IPS-20b (cell line): ENCODE measurements at regions not wholly inside any gene's neighbourhood (a gene's known extent, or its start where the extent isn't known, plus 50 kb on each side); places are given as distances from the start of the nearest gene placed in this dataset.

ENCODE experiments used
- H3K27ac ChIP-seq: one replicate; pipeline ENCODE4 v1.5.1; 2013; ENCODE audit warnings: low read length
- H3K27me3 ChIP-seq: 2 replicates; pipeline ENCODE4 v1.6.1; 2013; ENCODE audit warnings: mild to moderate bottlenecking, low read length, inconsistent platforms; ENCODE audit not compliant: insufficient read depth
- H3K36me3 ChIP-seq: 2 replicates; pipeline ENCODE4 v1.6.1; 2013; ENCODE audit warnings: low read depth, mild to moderate bottlenecking, inconsistent platforms, low read length, moderate library complexity; ENCODE audit not compliant: insufficient read depth
- H3K4me1 ChIP-seq: 2 replicates; pipeline ENCODE4 v1.6.1; 2013; ENCODE audit warnings: mild to moderate bottlenecking, control low read depth, inconsistent platforms, low read length, moderate library complexity; ENCODE audit not compliant: insufficient read depth
- H3K4me3 ChIP-seq: 2 replicates; pipeline ENCODE4 v1.5.1; 2013; ENCODE audit warnings: mild to moderate bottlenecking, low read length, inconsistent platforms
- H3K9ac ChIP-seq: 2 replicates; pipeline ENCODE4 v1.6.1; 2013; ENCODE audit warnings: low read depth, mild to moderate bottlenecking, inconsistent platforms, low read length, moderate library complexity
- H3K9me3 ChIP-seq: 2 replicates; pipeline ENCODE4 v1.6.1; 2013; ENCODE audit warnings: mild to moderate bottlenecking, low read depth, low read length, inconsistent platforms; ENCODE audit not compliant: insufficient read depth

DNA sequence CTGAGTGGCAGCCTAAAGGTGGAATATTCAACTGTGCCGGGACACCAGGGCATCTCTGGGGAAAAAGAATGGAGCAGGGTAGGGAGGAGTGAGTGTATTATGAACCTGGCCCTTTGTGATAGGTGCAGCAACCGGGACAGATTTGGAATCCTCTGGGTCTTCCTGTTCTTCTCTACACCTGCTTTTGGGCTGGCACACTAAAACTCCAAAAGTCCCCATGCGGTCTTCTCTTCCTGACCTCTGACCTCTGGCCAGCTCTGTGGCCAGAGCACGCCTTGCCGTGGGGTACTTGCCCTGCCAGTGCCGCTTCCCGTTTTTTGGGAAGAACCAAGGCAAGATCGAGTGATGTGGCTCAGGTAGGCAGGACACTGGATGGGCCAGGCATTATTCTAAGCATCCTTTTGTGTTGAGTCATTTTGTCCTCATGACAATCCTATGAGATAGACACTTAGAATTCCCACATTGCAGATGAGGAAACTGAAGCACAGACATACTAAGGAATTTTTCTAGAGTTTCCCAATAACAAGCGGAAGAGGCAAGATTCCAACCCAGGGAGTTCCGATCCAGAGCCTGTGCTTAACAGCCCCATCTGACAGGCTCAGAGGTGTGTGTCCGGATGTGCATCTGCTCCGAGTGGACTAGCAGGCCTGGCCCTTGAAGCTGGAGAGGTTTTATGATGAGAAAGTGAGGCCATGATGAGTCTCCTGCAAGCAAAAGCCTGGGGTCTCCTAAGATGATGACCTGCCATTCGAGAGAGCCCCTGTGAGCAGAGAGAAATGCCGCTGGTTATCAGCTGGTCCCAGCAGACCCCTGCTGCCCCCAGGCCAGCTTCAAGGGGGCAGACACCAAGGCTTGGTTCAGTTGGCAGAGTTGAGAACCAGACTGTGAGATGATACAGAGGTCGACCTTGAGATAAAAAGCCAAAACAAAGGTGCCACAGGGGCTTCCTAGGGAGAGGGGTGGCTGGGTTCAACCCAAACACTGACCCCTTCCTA is 67.9 kb upstream of the ESRRB start:
- Histone ChIP-seq H3K9ac (no peak overlapping the region), H3K4me3 (no peak overlapping the region), H3K27me3 (peaks cover 62% of the 10 kb centered on the region), H3K27ac (no peak overlapping the region), H3K9me3 (no peaks in the 10 kb centered on the region), H3K36me3 (no peaks in the 10 kb centered on the region), H3K4me1 (peaks cover 24% of the 10 kb centered on the region)

DNA sequence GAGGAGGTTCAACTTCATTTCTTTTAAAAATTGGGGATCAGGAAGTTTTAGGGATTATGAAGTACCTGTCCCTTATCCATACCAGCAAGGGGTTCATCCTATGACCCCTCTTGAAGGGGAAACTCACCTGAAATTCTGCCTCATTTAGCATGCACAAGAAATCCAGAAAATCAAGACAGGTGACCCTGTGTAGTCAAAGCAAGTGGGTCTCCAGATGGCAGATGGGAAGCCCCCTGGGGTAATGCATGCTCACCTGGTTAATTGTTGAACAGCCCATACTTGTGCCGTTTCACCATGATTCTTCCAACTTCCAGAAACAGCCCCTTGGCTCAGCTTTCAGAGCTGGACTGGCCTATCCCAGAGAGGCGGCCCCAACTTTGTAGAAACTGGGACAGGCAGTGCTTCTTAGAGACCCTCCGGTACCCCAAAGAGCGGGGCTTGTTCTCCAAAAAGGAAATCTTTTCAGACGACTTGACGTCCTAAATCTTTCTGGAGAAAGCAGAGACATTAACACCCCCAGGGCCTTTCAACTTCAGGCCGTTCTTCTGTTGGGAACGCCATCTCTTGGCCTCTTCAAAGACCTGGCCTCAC is 66.3 kb upstream of the ESRRB start:
- Histone ChIP-seq H3K4me3 (peak overlapping the region; percentile 40; the same call in 1 of the 2 replicates), H3K4me1 (peaks cover 37% of the 10 kb centered on the region), H3K27ac (no peak overlapping the region), H3K9ac (no peak overlapping the region), H3K9me3 (no peaks in the 10 kb centered on the region), H3K27me3 (peaks cover 78% of the 10 kb centered on the region), H3K36me3 (no peaks in the 10 kb centered on the region)

DNA sequence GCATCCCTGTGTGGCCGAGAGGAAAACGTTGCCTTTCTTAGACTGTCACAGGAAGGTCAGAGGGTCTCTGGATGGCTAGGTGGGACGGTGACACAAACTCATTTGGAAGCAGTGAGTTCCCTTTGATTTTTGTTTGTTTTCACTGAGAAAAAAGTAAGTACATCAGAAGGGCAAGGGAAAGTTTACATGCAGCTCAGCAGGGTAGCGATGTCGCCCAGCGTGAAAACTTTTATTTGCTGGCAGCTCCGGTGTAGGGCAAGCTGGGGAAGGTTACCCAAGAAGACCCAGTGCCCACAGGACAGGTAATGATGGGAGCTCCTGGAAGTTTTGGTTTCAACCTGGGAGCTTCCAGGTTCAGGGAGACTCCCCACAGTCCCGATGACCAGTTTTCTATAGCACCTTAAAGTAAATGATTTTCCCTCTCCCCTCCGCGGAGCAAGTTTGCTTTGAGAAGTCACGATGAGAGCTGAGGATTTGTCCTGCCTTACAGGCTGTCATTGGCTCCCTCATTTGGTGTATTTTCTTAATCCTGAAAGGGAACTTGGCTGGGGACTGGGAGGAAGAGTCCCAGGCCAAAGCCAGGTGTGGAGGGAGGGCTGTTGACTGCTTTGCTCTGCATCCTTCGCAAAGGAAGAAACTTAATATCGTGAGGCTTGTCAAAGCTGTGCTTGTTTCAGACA is 64.7 kb upstream of the ESRRB start:
- peak overlapping the region; percentile 40 for H3K4me3 ChIP-seq
- H3K36me3 ChIP-seq = no peaks in the 10 kb centered on the region
- no peak overlapping the region for H3K9ac ChIP-seq
- no peaks in the 10 kb centered on the region for H3K9me3 ChIP-seq
- H3K4me1 ChIP-seq = peaks cover 43% of the 10 kb centered on the region
- no peak overlapping the region for H3K27ac ChIP-seq
- peaks cover 89% of the 10 kb centered on the region for H3K27me3 ChIP-seq

DNA sequence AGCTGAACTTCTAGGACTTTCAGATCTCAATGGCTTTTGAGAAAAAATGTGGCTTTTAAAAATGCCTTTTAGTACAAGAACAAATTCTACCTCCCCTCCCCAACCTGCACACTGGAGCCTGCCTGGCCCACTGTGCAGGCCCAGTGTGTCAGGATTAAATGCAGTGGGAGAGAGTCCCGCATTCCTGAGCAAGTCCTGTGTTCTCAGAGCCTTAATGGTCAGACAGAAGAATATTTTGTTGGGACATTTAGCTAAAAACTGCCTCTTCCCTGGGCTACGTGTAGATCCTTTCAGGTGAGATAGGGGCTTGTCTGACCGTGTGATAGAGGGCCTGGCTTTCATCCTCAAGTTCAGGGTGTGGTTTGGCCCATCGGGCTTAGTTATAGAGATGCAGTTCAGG is 63.1 kb upstream of the ESRRB start:
- no peak overlapping the region for H3K9ac ChIP-seq

DNA sequence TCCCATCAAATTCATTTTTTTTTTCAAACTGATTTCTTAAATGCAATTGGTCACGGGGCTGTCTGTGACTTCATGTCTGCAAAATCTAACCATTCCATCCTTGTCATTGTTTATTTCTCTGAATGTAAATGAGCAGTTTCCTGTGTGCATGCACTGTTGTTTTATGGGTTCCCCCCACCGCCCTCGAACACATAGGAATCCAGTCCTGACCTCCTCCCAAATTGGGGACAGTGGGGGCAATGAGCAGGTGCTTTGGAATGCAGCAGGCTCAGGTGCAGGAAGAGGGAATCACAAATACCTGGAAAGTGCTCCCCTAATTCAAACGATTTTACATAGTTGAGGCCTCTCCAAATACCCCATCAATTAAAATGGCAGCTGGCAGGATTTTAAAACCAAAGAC is 62.6 kb upstream of the ESRRB start:
- Histone ChIP-seq H3K27ac (no peak overlapping the region), H3K4me3 (peak overlapping the region; percentile 6), H3K36me3 (no peaks in the 10 kb centered on the region), H3K4me1 (peaks cover 43% of the 10 kb centered on the region), H3K9ac (no peak overlapping the region), H3K9me3 (no peaks in the 10 kb centered on the region), H3K27me3 (peaks cover 88% of the 10 kb centered on the region)

More for the DNA sequence above, 63.1 kb upstream of the ESRRB start:
- peaks cover 93% of the 10 kb centered on the region for H3K27me3 ChIP-seq
- H3K36me3 ChIP-seq = no peaks in the 10 kb centered on the region
- H3K4me3 ChIP-seq = peak overlapping the region; percentile 6; the same call in 1 of the 2 replicates
- H3K9me3 ChIP-seq = no peaks in the 10 kb centered on the region
- H3K27ac ChIP-seq = no peak overlapping the region
- peaks cover 43% of the 10 kb centered on the region for H3K4me1 ChIP-seq

DNA sequence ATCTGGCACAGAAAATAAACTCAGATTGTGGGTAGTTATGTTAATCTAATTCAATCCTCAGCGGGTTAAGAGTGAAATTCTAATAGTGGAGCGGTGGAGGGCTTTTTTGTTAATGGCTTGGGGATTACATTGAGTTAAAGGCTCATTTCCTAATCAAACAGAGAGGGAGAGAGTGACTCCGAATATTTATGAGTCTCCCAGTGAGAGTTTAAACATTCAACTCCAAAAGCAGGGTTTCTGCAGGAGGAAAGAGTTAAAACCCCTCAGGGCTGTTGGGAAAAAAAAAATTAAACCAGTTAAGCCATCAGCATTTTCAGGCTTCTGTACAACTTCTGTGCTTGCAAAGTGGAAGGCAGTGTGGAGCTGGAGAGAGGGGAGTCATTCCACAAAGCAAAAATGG is 62.1 kb upstream of the ESRRB start:
- Histone ChIP-seq H3K9me3 (no peaks in the 10 kb centered on the region), H3K4me1 (peaks cover 43% of the 10 kb centered on the region), H3K27ac (no peak overlapping the region), H3K4me3 (peak overlapping the region; percentile 6; the same call in 1 of the 2 replicates), H3K36me3 (no peaks in the 10 kb centered on the region), H3K9ac (peak overlapping the region; percentile 7; the same call in 1 of the 2 replicates), H3K27me3 (peaks cover 83% of the 10 kb centered on the region)

DNA sequence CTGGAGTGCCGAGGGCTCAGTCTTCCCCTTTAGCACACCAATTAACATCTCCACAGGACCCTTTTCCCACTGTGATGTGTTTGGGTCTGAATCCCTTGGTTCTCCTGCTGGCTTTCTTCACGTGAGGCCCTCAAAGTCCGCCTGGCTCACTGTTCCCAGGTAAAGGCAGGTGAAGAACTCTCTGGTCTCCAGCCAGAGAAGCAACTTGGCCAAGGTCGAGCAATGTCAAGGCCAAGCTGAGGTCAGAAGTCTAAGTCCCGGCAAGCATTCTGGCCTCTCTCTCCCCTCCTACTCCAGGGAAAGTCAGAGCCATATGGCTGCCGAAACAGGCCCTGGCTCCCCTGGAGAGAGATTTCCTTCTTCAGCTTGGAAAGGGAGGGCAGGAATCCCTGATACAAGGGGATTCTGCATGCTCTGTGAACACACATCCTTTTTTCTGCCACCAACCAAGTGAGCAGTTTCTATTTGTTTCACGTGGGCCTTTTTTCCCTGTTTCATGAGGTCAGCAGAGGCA is 61.4 kb upstream of the ESRRB start:
- Histone ChIP-seq H3K27ac (no peak overlapping the region), H3K9me3 (no peaks in the 10 kb centered on the region), H3K36me3 (no peaks in the 10 kb centered on the region), H3K9ac (peak overlapping the region; percentile 7; the same call in 1 of the 2 replicates), H3K4me1 (peaks cover 42% of the 10 kb centered on the region), H3K27me3 (peaks cover 76% of the 10 kb centered on the region), H3K4me3 (peak overlapping the region; percentile 6; the same call in 1 of the 2 replicates)

DNA sequence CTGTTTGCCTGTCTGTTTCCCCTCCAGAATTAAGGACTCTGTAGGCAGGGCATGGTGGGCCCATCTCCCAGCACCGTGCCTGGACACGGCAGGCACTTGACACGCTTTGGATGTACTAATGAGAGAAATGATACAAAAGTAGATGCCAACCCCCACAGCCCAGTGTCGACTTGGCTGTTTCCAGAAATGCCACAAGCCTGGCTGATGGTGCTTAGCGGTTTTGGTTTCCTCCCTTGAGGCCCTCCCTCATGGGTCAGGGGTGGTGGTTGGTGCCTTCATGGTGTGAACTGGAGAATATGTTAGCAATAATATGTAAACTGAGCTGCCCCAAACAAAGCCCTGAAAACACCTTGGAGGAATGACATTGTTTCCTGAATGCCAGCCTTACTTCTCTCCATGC is 55.5 kb upstream of the ESRRB start:
- no peaks in the 10 kb centered on the region for H3K9me3 ChIP-seq
- no peaks in the 10 kb centered on the region for H3K4me1 ChIP-seq
- no peak overlapping the region for H3K9ac ChIP-seq
- no peak overlapping the region for H3K4me3 ChIP-seq
- H3K27ac ChIP-seq = no peak overlapping the region
- peaks cover 20% of the 10 kb centered on the region for H3K27me3 ChIP-seq
- H3K36me3 ChIP-seq = no peaks in the 10 kb centered on the region

DNA sequence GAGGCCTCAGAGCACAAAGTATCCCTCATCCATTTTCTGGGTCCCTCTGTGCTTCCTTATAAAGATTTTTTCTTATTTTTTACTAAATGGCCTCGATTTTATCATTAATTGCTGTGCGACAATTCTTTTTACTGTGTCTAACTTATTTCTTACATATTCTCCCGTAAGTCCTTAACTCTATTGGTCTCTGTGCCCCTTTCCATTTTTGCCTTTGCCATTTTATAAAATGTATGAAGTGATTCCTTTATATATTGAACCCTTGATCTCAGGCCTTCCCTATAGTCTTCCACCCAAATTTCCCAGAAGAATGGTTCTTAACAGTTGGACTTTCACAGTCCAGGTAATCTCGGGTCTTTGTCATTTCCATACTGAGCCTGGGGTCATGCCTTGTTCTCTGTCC is 55.0 kb upstream of the ESRRB start:
- H3K9me3 ChIP-seq = no peaks in the 10 kb centered on the region
- H3K27me3 ChIP-seq = peaks cover 15% of the 10 kb centered on the region
- H3K27ac ChIP-seq = no peak overlapping the region
- no peak overlapping the region for H3K9ac ChIP-seq
- H3K36me3 ChIP-seq = no peaks in the 10 kb centered on the region
- no peak overlapping the region for H3K4me3 ChIP-seq
- H3K4me1 ChIP-seq = no peaks in the 10 kb centered on the region

DNA sequence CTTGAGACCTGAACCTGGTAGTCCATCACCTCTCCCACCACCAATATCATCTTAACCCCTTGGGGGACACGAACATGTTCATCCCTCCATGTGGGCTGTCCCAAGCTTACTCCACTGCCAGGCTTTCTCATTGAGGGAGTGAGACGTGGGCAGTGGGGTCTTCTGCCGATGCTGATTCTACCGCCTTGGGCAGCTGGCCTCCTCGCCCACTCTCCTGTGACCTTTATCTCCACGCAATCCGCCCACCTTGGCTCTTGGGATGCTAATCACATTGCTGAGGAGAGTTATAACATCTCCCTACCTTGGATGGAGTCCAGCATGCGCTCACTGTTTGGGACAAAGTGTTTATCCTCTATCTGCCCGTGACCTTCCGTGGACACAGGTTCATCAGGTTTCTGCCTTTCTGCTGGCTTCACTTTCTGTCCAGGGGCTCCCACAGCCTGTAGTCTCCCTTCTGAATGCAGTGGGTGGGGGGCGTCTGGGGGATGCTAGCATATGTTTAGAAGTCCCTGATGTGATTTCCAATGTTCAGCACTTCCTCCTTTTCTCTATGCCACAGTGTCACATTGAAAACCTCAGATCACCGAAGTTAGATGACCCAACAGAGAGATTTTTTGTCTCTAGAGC is 53.2 kb upstream of the ESRRB start:
- H3K36me3 ChIP-seq = no peaks in the 10 kb centered on the region
- no peak overlapping the region for H3K4me3 ChIP-seq
- H3K27ac ChIP-seq = no peak overlapping the region
- H3K27me3 ChIP-seq = 0 out of 2 replicates have a peak, but pooled peaks cover 3% of the 10 kb centered on the region
- no peaks in the 10 kb centered on the region for H3K9me3 ChIP-seq
- H3K9ac ChIP-seq = no peak overlapping the region
- no peaks in the 10 kb centered on the region for H3K4me1 ChIP-seq
